RWPE1 (cell line): ENCODE measurements at regions not wholly inside any gene's neighbourhood (a gene's known extent, or its start where the extent isn't known, plus 50 kb on each side); places are given as distances from the start of the nearest gene placed in this dataset.
A peak's percentile ranks its signal among the peaks of the same experiment; 100 is the strongest.
"Not testable (repeated sequence)": the region's sequence is repeated elsewhere in the genome, so short reads cannot be mapped to it uniquely, and the experiment has no call there.

Source experiments
- CTCF ChIA-PET: fragments of 350-600 bp; sonication (Branson Sonifier 250); formaldehyde crosslinking; extraction: SDS; loops from one replicate; lab custom pipeline; 2021; lab: Yijun Ruan, JAX
- POLR2A ChIA-PET: fragments of 400-600 bp; formaldehyde crosslinking; extraction: SDS; loops from one replicate; lab custom pipeline; 2020; ENCODE audit warnings: antibody characterized with exemption; ENCODE audit not compliant: low non-redundant PET; lab: Yijun Ruan, JAX
- DNase-seq: peaks from one replicate; pipeline ENCODE4 v3.0.0; 2012; ENCODE audit warnings: low spot score
- H3K27ac ChIP-seq: fragments of 450-650 bp; 2 replicates; pipeline ENCODE4 v1.5.1; 2017
- CTCF ChIP-seq: fragments of 450-650 bp; conservative IDR thresholded peaks from 2 replicates; pipeline ENCODE4 v1.5.1; 2017; ENCODE audit warnings: low read depth, mild to moderate bottlenecking

GRCh38 chr5:36496471-36496870 lies 109.9 kb upstream of the SLC1A3 start:
- ChIA-PET POLR2A (no interaction called here), CTCF (interaction anchor here (0.6 to 1.7 kb wide), 2 partner anchors 11 to 1537 kb away, joined by 3 to 5 read pairs; no protein-coding TSS in a partner anchor)
- H3K27ac ChIP-seq, result no peak overlapping the region
- DNase-seq, result no peak
- TF ChIP-seq CTCF, result no peak

- POLR2A ChIA-PET, result no interaction called here
- CTCF ChIA-PET, result interaction anchor here (0.7 to 1.0 kb wide), 2 partner anchors 43 to 188 kb away, joined by 4 read pairs; no protein-coding TSS in a partner anchor
These were observed 103.8 kb upstream of the SLC1A3 start for GRCh38 chr5:36502608-36503007.

GRCh38 chr5:36505021-36505420 lies 101.4 kb upstream of the SLC1A3 start:
- POLR2A ChIA-PET, result no interaction called here
- no peak for TF ChIP-seq CTCF
- CTCF ChIA-PET, result interaction anchor here (0.6 to 1.3 kb wide), 2 partner anchors 159 to 186 kb away, joined by 4 to 5 read pairs; no protein-coding TSS in a partner anchor
- DNase-seq, result no peak
- no peak overlapping the region for H3K27ac ChIP-seq

More at GRCh38 chr5:36502608-36503007, 103.8 kb upstream of the SLC1A3 start:
- peak; percentile 36 for DNase-seq
- no peak overlapping the region for H3K27ac ChIP-seq
- TF ChIP-seq CTCF, result no peak

GRCh38 chr5:36507332-36507952 lies 99.0 kb upstream of the SLC1A3 start:
- CTCF ChIA-PET, result interaction anchor here (0.6 to 2.0 kb wide), 8 partner anchors 12 to 99 kb away, joined by 3 to 9 read pairs (median 6); no protein-coding TSS in a partner anchor
- POLR2A ChIA-PET, result no interaction called here
- peak; percentile 92 for TF ChIP-seq CTCF
- H3K27ac ChIP-seq, result no peak overlapping the region
- DNase-seq, result peak; percentile 84

- H3K27ac ChIP-seq, result peak overlapping the region; percentile 53
- CTCF ChIA-PET, result interaction anchor here (0.7 to 2.0 kb wide), 4 partner anchors 13 to 93 kb away, joined by 3 to 9 read pairs (median 6); no protein-coding TSS in a partner anchor
- POLR2A ChIA-PET, DNase-seq: not testable (repeated sequence)
These were observed 98.1 kb upstream of the SLC1A3 start for GRCh38 chr5:36508331-36508730.

GRCh38 chr5:36513647-36514046 lies 92.8 kb upstream of the SLC1A3 start:
- CTCF ChIA-PET, POLR2A ChIA-PET, DNase-seq, H3K27ac ChIP-seq: not testable (repeated sequence)

- TF ChIP-seq CTCF, result no peak
- ChIA-PET CTCF (no interaction called here), POLR2A (no interaction called here)
- DNase-seq, result no peak
- no peak overlapping the region for H3K27ac ChIP-seq
These were observed 86.5 kb upstream of the SLC1A3 start for GRCh38 chr5:36519881-36520280.
